GM23338 (cell line): ENCODE measurements at regions not wholly inside any gene's neighbourhood (a gene's known extent, or its start where the extent isn't known, plus 50 kb on each side); places are given as distances from the start of the nearest gene placed in this dataset.

ENCODE experiments used
- EZH2phosphoT487 ChIP-seq: fragments of 200-600 bp; sonication (generic); IDR thresholded peaks from one replicate; pipeline ENCODE4 v1.8.1; 2018; ENCODE audit warnings: antibody characterized with exemption; ENCODE audit not compliant: unreplicated experiment
- NANOG ChIP-seq: IDR thresholded peaks from 2 replicates; pipeline ENCODE4 v1.6.1; 2016; ENCODE audit warnings: antibody characterized with exemption, borderline replicate concordance
- TF ChIP-seq, protein P1 (sequence below), 2 experiments: fragments of 200-600 bp in 1 of 2; sonication (generic) in 1 of 2; conservative IDR thresholded peaks; 2 replicates each; pipeline versions ENCODE4 v1.5.1 to v1.6.1; 2016 to 2017; ENCODE audit warnings: antibody characterized with exemption in 2 of 2, low read depth in 2 of 2, mild to moderate bottlenecking in 2 of 2, moderate library complexity in 1 of 2

- TF ChIP-seq, protein P1, sequence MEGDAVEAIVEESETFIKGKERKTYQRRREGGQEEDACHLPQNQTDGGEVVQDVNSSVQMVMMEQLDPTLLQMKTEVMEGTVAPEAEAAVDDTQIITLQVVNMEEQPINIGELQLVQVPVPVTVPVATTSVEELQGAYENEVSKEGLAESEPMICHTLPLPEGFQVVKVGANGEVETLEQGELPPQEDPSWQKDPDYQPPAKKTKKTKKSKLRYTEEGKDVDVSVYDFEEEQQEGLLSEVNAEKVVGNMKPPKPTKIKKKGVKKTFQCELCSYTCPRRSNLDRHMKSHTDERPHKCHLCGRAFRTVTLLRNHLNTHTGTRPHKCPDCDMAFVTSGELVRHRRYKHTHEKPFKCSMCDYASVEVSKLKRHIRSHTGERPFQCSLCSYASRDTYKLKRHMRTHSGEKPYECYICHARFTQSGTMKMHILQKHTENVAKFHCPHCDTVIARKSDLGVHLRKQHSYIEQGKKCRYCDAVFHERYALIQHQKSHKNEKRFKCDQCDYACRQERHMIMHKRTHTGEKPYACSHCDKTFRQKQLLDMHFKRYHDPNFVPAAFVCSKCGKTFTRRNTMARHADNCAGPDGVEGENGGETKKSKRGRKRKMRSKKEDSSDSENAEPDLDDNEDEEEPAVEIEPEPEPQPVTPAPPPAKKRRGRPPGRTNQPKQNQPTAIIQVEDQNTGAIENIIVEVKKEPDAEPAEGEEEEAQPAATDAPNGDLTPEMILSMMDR (conservative IDR thresholded peaks at IDR 0.05; ENCODE audit: low read depth in 2 of 2): no peak
- TF ChIP-seq EZH2phosphoT487: no peak
- no peak for TF ChIP-seq NANOG
Observed at GRCh38 chr5:99119326-99119725, 190.5 kb upstream of the CHD1 start.
